Gastroesophageal sphincter (tissue), 3 donors: ENCODE measurements at regions not wholly inside any gene's neighbourhood (a gene's known extent, or its start where the extent isn't known, plus 50 kb on each side); places are given as distances from the start of the nearest gene placed in this dataset.

ENCODE experiments used
- CTCF ChIP-seq, 4 experiments: fragments of 200-600 bp in 2 of 4; fragments of 450-650 bp in 2 of 4; sonication (generic) in 1 of 4; IDR thresholded peaks; one replicate each; pipeline ENCODE4 v1.5.1; 2017 to 2019; ENCODE audit warnings: antibody characterized with exemption in 4 of 4, mild to moderate bottlenecking in 2 of 4, moderate library complexity in 2 of 4
- EP300 ChIP-seq: sonication (generic); formaldehyde crosslinking; IDR thresholded peaks from one replicate; pipeline ENCODE4 v1.6.1; 2017; ENCODE audit warnings: antibody characterized with exemption, mild to moderate bottlenecking
- POLR2A ChIP-seq, 2 donors: fragments of 450-650 bp; IDR thresholded peaks; one replicate each; pipeline ENCODE4 v1.6.1; 2017; ENCODE audit warnings: antibody characterized with exemption in 2 of 2, mild to moderate bottlenecking in 2 of 2, moderate library complexity in 1 of 2
- POLR2AphosphoS5 ChIP-seq: sonication (generic); formaldehyde crosslinking; IDR thresholded peaks from one replicate; pipeline ENCODE4 v1.6.1; 2017; ENCODE audit warnings: antibody characterized with exemption

DNA sequence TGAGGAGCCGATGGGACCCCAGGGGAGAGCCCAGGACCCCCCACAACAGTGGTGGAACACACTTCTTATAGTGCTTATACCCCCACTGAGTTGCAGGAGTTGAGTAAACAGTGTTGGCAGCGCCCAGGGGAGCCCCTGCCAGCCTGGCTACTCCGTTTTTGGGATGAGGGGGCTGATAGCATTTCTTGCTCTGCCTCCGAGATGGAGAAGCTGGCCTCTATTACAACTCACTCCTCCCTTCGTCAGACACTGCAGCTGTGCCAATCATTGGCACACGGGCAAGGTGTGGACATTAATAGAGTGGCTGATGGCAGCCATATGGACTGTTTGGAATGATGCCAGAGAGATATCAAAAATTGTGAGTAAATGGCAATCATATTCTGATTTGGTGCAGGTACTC, 94.9 kb upstream of the TMPO start:
- TF ChIP-seq CTCF (IDR thresholded peaks at IDR 0.05) (no peak), POLR2A (IDR thresholded peaks at IDR 0.05) (no peak), EP300 (no peak), POLR2AphosphoS5 (no peak)
